ENCODE measurements at regions not wholly inside any gene's neighbourhood (a gene's known extent, or its start where the extent isn't known, plus 50 kb on each side); places are given as distances from the start of the nearest gene placed in this dataset.

GRCh38 chr11:119800619-119801018 is 71.6 kb upstream of the NECTIN1 start:
- Histone ChIP-seq H4K20me1 (replicated peaks; ENCODE audit: control insufficient read depth, extremely low read depth, insufficient read depth, low read length) (no peaks in the 10 kb centered on the region), H2AFZ (ENCODE audit: low read depth, low read length) (no peak overlapping the region), H3K9me1 (replicated peaks; ENCODE audit: control insufficient read depth, extremely low read depth, insufficient read depth, low read length) (no peaks in the 10 kb centered on the region), H3K27me3 (ENCODE audit: control insufficient read depth in 2 of 2, insufficient read depth in 2 of 2, low read length in 2 of 2) (no peaks in the 10 kb centered on the region), H3K4me1 (ENCODE audit: control insufficient read depth, extremely low read depth, insufficient read depth, low read length) (no peaks in the 10 kb centered on the region), H3K36me3 (ENCODE audit: control insufficient read depth in 2 of 2, extremely low read depth in 1 of 2, insufficient read depth in 2 of 2, low read length in 2 of 2) (no peaks in the 10 kb centered on the region), H3K79me2 (ENCODE audit: control insufficient read depth, insufficient read depth, low read length) (no peaks in the 10 kb centered on the region), H3K9ac (replicated peaks; ENCODE audit: extremely low read depth, insufficient read depth, low read length) (no peak overlapping the region), H3K9me3 (replicated peaks; ENCODE audit: control insufficient read depth, insufficient read depth, low read length) (no peaks in the 10 kb centered on the region), H3K4me2 (ENCODE audit: insufficient read depth, low read length) (no peak overlapping the region), H3K4me3 (replicated peaks in 1 of 3; ENCODE audit: insufficient read depth in 1 of 3, low read depth in 1 of 3, low read length in 3 of 3) (no peak overlapping the region), H3K27ac (ENCODE audit: insufficient read depth, low read depth, low read length) (no peak overlapping the region)
- BruUV-seq (replicated peaks), result no TSS peak
- ChIA-PET POLR2A (no interaction called here), CTCF (no interaction called here)
- dilution Hi-C loops (cut with MboI; ENCODE audit: extremely low pct_ligation_motif_present, low sequenced_read_pairs) (no loop called here), intact Hi-C loops (cut with micrococcal nuclease) (no loop called here)
- DNase-seq (ENCODE audit: low read depth, low spot score) (no peak), FAIRE-seq (no peak)
- TF ChIP-seq GATA2 (IDR thresholded peaks at IDR 0.05; ENCODE audit: insufficient read depth, insufficient read length, low read depth, low read length) (no peak), EZH2 (IDR thresholded peaks at IDR 0.05; ENCODE audit: borderline replicate concordance, low read depth, low read length, severe bottlenecking) (no peak), MAX (IDR thresholded peaks at IDR 0.05; ENCODE audit: insufficient read depth, insufficient read length) (no peak), CTCF (IDR thresholded peaks at IDR 0.05; ENCODE audit: extremely low read depth in 1 of 2, insufficient read depth in 1 of 2, low read depth in 1 of 2, low read length in 2 of 2) (no peak)

GRCh38 chr11:119800171-119800570 is 71.2 kb upstream of the NECTIN1 start:
- Histone ChIP-seq H3K27ac (ENCODE audit: insufficient read depth, low read depth, low read length) (no peak overlapping the region), H3K9ac (replicated peaks; ENCODE audit: extremely low read depth, insufficient read depth, low read length) (no peak overlapping the region), H3K4me1 (ENCODE audit: control insufficient read depth, extremely low read depth, insufficient read depth, low read length) (no peaks in the 10 kb centered on the region), H3K4me3 (replicated peaks in 1 of 3; ENCODE audit: insufficient read depth in 1 of 3, low read depth in 1 of 3, low read length in 3 of 3) (no peak overlapping the region), H3K27me3 (ENCODE audit: control insufficient read depth in 2 of 2, insufficient read depth in 2 of 2, low read length in 2 of 2) (no peaks in the 10 kb centered on the region), H3K9me1 (replicated peaks; ENCODE audit: control insufficient read depth, extremely low read depth, insufficient read depth, low read length) (no peaks in the 10 kb centered on the region), H3K4me2 (ENCODE audit: insufficient read depth, low read length) (no peak overlapping the region), H3K9me3 (replicated peaks; ENCODE audit: control insufficient read depth, insufficient read depth, low read length) (no peaks in the 10 kb centered on the region), H3K79me2 (ENCODE audit: control insufficient read depth, insufficient read depth, low read length) (no peaks in the 10 kb centered on the region), H4K20me1 (replicated peaks; ENCODE audit: control insufficient read depth, extremely low read depth, insufficient read depth, low read length) (no peaks in the 10 kb centered on the region), H2AFZ (ENCODE audit: low read depth, low read length) (no peak overlapping the region), H3K36me3 (ENCODE audit: control insufficient read depth in 2 of 2, extremely low read depth in 1 of 2, insufficient read depth in 2 of 2, low read length in 2 of 2) (no peaks in the 10 kb centered on the region)
- POLR2A ChIA-PET, result no interaction called here
- intact Hi-C loops (cut with micrococcal nuclease) (no loop called here), dilution Hi-C loops (cut with MboI; ENCODE audit: extremely low pct_ligation_motif_present, low sequenced_read_pairs) (no loop called here)
- no TSS peak for BruUV-seq (replicated peaks)
- CTCF ChIA-PET, result no interaction called here
- no peak for FAIRE-seq
- DNase-seq (ENCODE audit: low read depth, low spot score), result no peak
- TF ChIP-seq JUN (IDR thresholded peaks at IDR 0.05; ENCODE audit: borderline replicate concordance, insufficient read depth, insufficient read length, low read depth) (no peak), MYC (IDR thresholded peaks at IDR 0.05; ENCODE audit: low read depth, low read length) (no peak), CTCF (IDR thresholded peaks at IDR 0.05; ENCODE audit: extremely low read depth in 1 of 2, insufficient read depth in 1 of 2, low read depth in 1 of 2, low read length in 2 of 2) (no peak), POLR2AphosphoS5 (IDR thresholded peaks at IDR 0.05; ENCODE audit: insufficient read depth, low read depth, low read length) (no peak), MAX (IDR thresholded peaks at IDR 0.05; ENCODE audit: insufficient read depth, insufficient read length) (no peak), FOS (IDR thresholded peaks at IDR 0.05; ENCODE audit: borderline replicate concordance, insufficient read depth, low read length) (no peak), GATA2 (IDR thresholded peaks at IDR 0.05; ENCODE audit: insufficient read depth, insufficient read length, low read depth, low read length) (no peak), EZH2 (IDR thresholded peaks at IDR 0.05; ENCODE audit: borderline replicate concordance, low read depth, low read length, severe bottlenecking) (no peak)

All from endothelial cell of umbilical vein (primary cell).